ENCODE measurements at regions not wholly inside any gene's neighbourhood (a gene's known extent, or its start where the extent isn't known, plus 50 kb on each side); places are given as distances from the start of the nearest gene placed in this dataset.

- Histone ChIP-seq H3K4me3 (replicated peaks; ENCODE audit: insufficient read depth, low read length) (no peak overlapping the region), H3K27me3 (ENCODE audit: insufficient read depth, poor library complexity, severe bottlenecking) (no peaks in the 10 kb centered on the region), H3K27ac (replicated peaks) (no peak overlapping the region)
- TF ChIP-seq CTCF (IDR thresholded peaks at IDR 0.05; ENCODE audit: insufficient read depth, low read length) (no peak), POLR2AphosphoS5 (IDR thresholded peaks at IDR 0.05; ENCODE audit: low read depth) (no peak), SPI1 (IDR thresholded peaks at IDR 0.05; ENCODE audit: borderline replicate concordance, low read depth) (no peak), GABPA (IDR thresholded peaks at IDR 0.05; ENCODE audit: low read depth) (no peak)
- TF ChIP-seq, protein P1, sequence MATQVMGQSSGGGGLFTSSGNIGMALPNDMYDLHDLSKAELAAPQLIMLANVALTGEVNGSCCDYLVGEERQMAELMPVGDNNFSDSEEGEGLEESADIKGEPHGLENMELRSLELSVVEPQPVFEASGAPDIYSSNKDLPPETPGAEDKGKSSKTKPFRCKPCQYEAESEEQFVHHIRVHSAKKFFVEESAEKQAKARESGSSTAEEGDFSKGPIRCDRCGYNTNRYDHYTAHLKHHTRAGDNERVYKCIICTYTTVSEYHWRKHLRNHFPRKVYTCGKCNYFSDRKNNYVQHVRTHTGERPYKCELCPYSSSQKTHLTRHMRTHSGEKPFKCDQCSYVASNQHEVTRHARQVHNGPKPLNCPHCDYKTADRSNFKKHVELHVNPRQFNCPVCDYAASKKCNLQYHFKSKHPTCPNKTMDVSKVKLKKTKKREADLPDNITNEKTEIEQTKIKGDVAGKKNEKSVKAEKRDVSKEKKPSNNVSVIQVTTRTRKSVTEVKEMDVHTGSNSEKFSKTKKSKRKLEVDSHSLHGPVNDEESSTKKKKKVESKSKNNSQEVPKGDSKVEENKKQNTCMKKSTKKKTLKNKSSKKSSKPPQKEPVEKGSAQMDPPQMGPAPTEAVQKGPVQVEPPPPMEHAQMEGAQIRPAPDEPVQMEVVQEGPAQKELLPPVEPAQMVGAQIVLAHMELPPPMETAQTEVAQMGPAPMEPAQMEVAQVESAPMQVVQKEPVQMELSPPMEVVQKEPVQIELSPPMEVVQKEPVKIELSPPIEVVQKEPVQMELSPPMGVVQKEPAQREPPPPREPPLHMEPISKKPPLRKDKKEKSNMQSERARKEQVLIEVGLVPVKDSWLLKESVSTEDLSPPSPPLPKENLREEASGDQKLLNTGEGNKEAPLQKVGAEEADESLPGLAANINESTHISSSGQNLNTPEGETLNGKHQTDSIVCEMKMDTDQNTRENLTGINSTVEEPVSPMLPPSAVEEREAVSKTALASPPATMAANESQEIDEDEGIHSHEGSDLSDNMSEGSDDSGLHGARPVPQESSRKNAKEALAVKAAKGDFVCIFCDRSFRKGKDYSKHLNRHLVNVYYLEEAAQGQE (IDR thresholded peaks at IDR 0.05; ENCODE audit: insufficient replicate concordance, low read depth): no peak
- DNase-seq (ENCODE audit: low read depth in 1 of 2, low spot score in 1 of 2): no peak
Measured at GRCh38 chr2:215753808-215754207, 259.5 kb downstream of the MREG start.

GRCh38 chr2:215752991-215753390 is 260.4 kb downstream of the MREG start:
- DNase-seq (ENCODE audit: low read depth in 1 of 2, low spot score in 1 of 2): no peak
- H3K27me3 ChIP-seq (ENCODE audit: insufficient read depth, poor library complexity, severe bottlenecking): no peaks in the 10 kb centered on the region
- no peak for TF ChIP-seq SPI1 (IDR thresholded peaks at IDR 0.05; ENCODE audit: borderline replicate concordance, low read depth)
- TF ChIP-seq CTCF (IDR thresholded peaks at IDR 0.05; ENCODE audit: insufficient read depth, low read length): no peak
- no peak for TF ChIP-seq POLR2AphosphoS5 (IDR thresholded peaks at IDR 0.05; ENCODE audit: low read depth)
- TF ChIP-seq GABPA (IDR thresholded peaks at IDR 0.05; ENCODE audit: low read depth): no peak
- TF ChIP-seq, protein P1 (IDR thresholded peaks at IDR 0.05; ENCODE audit: insufficient replicate concordance, low read depth): no peak

DNA sequence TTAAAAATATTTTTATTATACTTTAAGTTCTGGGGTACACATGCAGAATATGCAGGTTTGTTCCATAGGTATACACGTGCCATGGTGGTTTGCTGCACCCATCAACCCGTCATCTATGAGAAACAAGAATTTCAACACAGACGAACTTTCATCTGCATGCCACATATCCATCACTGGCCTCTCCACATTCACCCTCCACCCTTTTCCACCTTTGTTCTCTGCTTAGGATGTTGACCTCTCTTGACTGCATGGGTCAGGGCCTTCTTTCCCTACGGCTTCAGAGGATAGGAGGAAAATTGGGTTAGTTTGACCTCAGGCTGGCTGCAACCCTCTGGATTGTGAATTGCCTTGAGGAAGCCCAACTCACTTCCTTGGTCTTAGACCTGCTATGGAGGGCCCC is 260.9 kb downstream of the MREG start:
- TF ChIP-seq POLR2AphosphoS5 (IDR thresholded peaks at IDR 0.05; ENCODE audit: low read depth) (no peak), GABPA (IDR thresholded peaks at IDR 0.05; ENCODE audit: low read depth) (no peak), SPI1 (IDR thresholded peaks at IDR 0.05; ENCODE audit: borderline replicate concordance, low read depth) (no peak), CTCF (IDR thresholded peaks at IDR 0.05; ENCODE audit: insufficient read depth, low read length) (no peak)
- TF ChIP-seq, protein P1 (IDR thresholded peaks at IDR 0.05; ENCODE audit: insufficient replicate concordance, low read depth): no peak
- DNase-seq (ENCODE audit: low read depth in 1 of 2, low spot score in 1 of 2): no peak
- Histone ChIP-seq H3K27me3 (ENCODE audit: insufficient read depth, poor library complexity, severe bottlenecking) (no peaks in the 10 kb centered on the region), H3K4me3 (replicated peaks; ENCODE audit: insufficient read depth, low read length) (no peak overlapping the region), H3K27ac (replicated peaks) (no peak overlapping the region)

More at GRCh38 chr2:215752991-215753390, 260.4 kb downstream of the MREG start:
- Histone ChIP-seq H3K27ac (replicated peaks) (no peak overlapping the region), H3K4me3 (replicated peaks; ENCODE audit: insufficient read depth, low read length) (no peak overlapping the region)

Measured in HL-60 (cell line).